A673 (cell line): ENCODE measurements at regions not wholly inside any gene's neighbourhood (a gene's known extent, or its start where the extent isn't known, plus 50 kb on each side); places are given as distances from the start of the nearest gene placed in this dataset.

Experiments used
- BruUV-seq: library from RNA; stranded (reverse); fragments of 400-500 nt; replicated peaks from 2 replicates; lab custom pipeline; 2021; lab: Mats Ljungman, UMichigan
- CTCF ChIA-PET: fragments of 300-600 bp; sonication (Branson Sonifier 250); formaldehyde crosslinking; loops from one replicate; lab custom pipeline; 2022; ENCODE audit warnings: antibody characterized with exemption; lab: Charles Lee
- POLR2A ChIA-PET: fragments of 300-600 bp; sonication (Branson Sonifier 250); formaldehyde crosslinking; loops from one replicate; lab custom pipeline; 2022; ENCODE audit warnings: antibody characterized with exemption; ENCODE audit not compliant: low non-redundant PET; lab: Charles Lee
- DNase-seq: peaks from one replicate; pipeline ENCODE4 v3.0.0-alpha.2; 2015; ENCODE audit warnings: low spot score
- H3K27ac ChIP-seq: fragments of 200-600 bp; sonication (generic); 2 replicates; pipeline ENCODE4 v1.5.1; 2016; ENCODE audit warnings: mixed run types, low read depth, mild to moderate bottlenecking, mixed read lengths, antibody characterized with exemption, low read length; ENCODE audit not compliant: poor library complexity, severe bottlenecking
- H3K27me3 ChIP-seq: fragments of 200-600 bp; sonication (generic); replicated peaks from 2 replicates; pipeline ENCODE4 v1.6.1; 2017; ENCODE audit warnings: mixed run types, low read depth, mild to moderate bottlenecking, mixed read lengths, antibody characterized with exemption, low read length; ENCODE audit not compliant: insufficient read depth, poor library complexity
- H3K36me3 ChIP-seq: fragments of 200-600 bp; sonication (generic); 2 replicates; pipeline ENCODE4 v1.6.1; 2016; ENCODE audit warnings: mixed run types, mild to moderate bottlenecking, mixed read lengths, antibody characterized with exemption, low read length; ENCODE audit not compliant: insufficient read depth, poor library complexity, severe bottlenecking
- H3K4me1 ChIP-seq: fragments of 200-600 bp; sonication (generic); 2 replicates; pipeline ENCODE4 v1.6.1; 2017; ENCODE audit warnings: mixed run types, mild to moderate bottlenecking, mixed read lengths, antibody characterized with exemption, low read length; ENCODE audit not compliant: insufficient read depth, poor library complexity, severe bottlenecking
- H3K4me3 ChIP-seq: fragments of 200-600 bp; sonication (generic); 2 replicates; pipeline ENCODE4 v1.5.1; 2016; ENCODE audit warnings: low read depth, mixed run types, mild to moderate bottlenecking, mixed read lengths, low read length; ENCODE audit not compliant: poor library complexity, severe bottlenecking
- H3K9me3 ChIP-seq: fragments of 200-600 bp; sonication (generic); 2 replicates; pipeline ENCODE4 v1.6.1; 2016; ENCODE audit warnings: mixed run types, low read depth, mild to moderate bottlenecking, mixed read lengths, antibody characterized with exemption, low read length; ENCODE audit not compliant: poor library complexity, severe bottlenecking
- CTCF ChIP-seq: fragments of 300-800, 200-600 bp; sonication (generic); conservative IDR thresholded peaks from 2 replicates; pipeline ENCODE4 v1.5.1; 2017; ENCODE audit warnings: low read depth, mild to moderate bottlenecking, antibody characterized with exemption, low read length, moderate library complexity, mixed read lengths
- EZH2 ChIP-seq: fragments of 200-600 bp; sonication (generic); IDR thresholded peaks from 2 replicates; pipeline ENCODE4 v1.6.1; 2017; ENCODE audit warnings: borderline replicate concordance, low read depth, mild to moderate bottlenecking, mixed read lengths, antibody characterized with exemption, low read length; ENCODE audit not compliant: poor library complexity, severe bottlenecking
- intact Hi-C: fragments of 100-400 bp; cut with micrococcal nuclease; formaldehyde crosslinking; loops from one replicate; pipeline ENCODE4 v1.10.0; 2022; ENCODE audit not compliant: unreplicated experiment

- intact Hi-C loops, result no loop called here
- DNase-seq, result no peak
- no TSS peak for BruUV-seq
- Histone ChIP-seq H3K36me3 (no peaks in the 10 kb centered on the region), H3K27ac (peak overlapping the region; percentile 47), H3K4me3 (no peak overlapping the region), H3K4me1 (peaks cover 27% of the 10 kb centered on the region), H3K27me3 (no peaks in the 10 kb centered on the region), H3K9me3 (no peaks in the 10 kb centered on the region)
- no peak for TF ChIP-seq CTCF
- no peak for TF ChIP-seq EZH2
- CTCF ChIA-PET, result no interaction called here
- POLR2A ChIA-PET, result no interaction called here
Observed at GRCh38 chr1:118334506-118334905, 149.5 kb upstream of the SPAG17 start.

- H3K27me3 ChIP-seq, result no peaks in the 10 kb centered on the region
- H3K4me3 ChIP-seq, result no peak overlapping the region
- peak; percentile 59 for DNase-seq
- intact Hi-C loops, result no loop called here
- POLR2A ChIA-PET, result no interaction called here
- peaks cover 27% of the 10 kb centered on the region for H3K4me1 ChIP-seq
- no peak overlapping the region for H3K27ac ChIP-seq
- no TSS peak for BruUV-seq
- TF ChIP-seq CTCF (no peak), EZH2 (no peak)
- no peaks in the 10 kb centered on the region for H3K9me3 ChIP-seq
- H3K36me3 ChIP-seq, result no peaks in the 10 kb centered on the region
- CTCF ChIA-PET, result no interaction called here
Observed at GRCh38 chr1:118333601-118334210, 148.7 kb upstream of the SPAG17 start.

- DNase-seq, result no peak
- BruUV-seq, result no TSS peak
- POLR2A ChIA-PET, result no interaction called here
- H3K9me3 ChIP-seq, result no peaks in the 10 kb centered on the region
- no peaks in the 10 kb centered on the region for H3K27me3 ChIP-seq
- H3K4me3 ChIP-seq, result no peak overlapping the region
- H3K4me1 ChIP-seq, result no peaks in the 10 kb centered on the region
- TF ChIP-seq EZH2 (no peak), CTCF (no peak)
- no peak overlapping the region for H3K27ac ChIP-seq
- no peaks in the 10 kb centered on the region for H3K36me3 ChIP-seq
- intact Hi-C loops, result no loop called here
- CTCF ChIA-PET, result no interaction called here
Observed at GRCh38 chr1:118326960-118327629, 142.1 kb upstream of the SPAG17 start.
